ENCODE measurements at regions not wholly inside any gene's neighbourhood (a gene's known extent, or its start where the extent isn't known, plus 50 kb on each side); places are given as distances from the start of the nearest gene placed in this dataset.
"Not testable (repeated sequence)": the region's sequence is repeated elsewhere in the genome, so short reads cannot be mapped to it uniquely, and the experiment has no call there.

GRCh38 chr1:228796945-228797344 is 61.7 kb downstream of the RHOU start:
- not testable (repeated sequence) for H3K36me3 Mint-ChIP-seq; DNase-seq (ENCODE audit: low spot score in 2 of 2); H3K27ac Mint-ChIP-seq; ATAC-seq; H3K4me3 Mint-ChIP-seq; H3K9me3 Mint-ChIP-seq
- peaks cover 24% of the 10 kb centered on the region for H3K4me1 Mint-ChIP-seq

- ATAC-seq (no peak), DNase-seq (ENCODE audit: low spot score in 2 of 2) (no peak)
- Mint-ChIP-seq H3K9me3 (peaks cover 3% of the 10 kb centered on the region), H3K36me3 (no peaks in the 10 kb centered on the region), H3K4me1 (peaks cover 24% of the 10 kb centered on the region), H3K27ac (no peak overlapping the region), H3K4me3 (no peak overlapping the region)
These were observed 62.8 kb downstream of the RHOU start for GRCh38 chr1:228798035-228798434.

GRCh38 chr1:228798548-228798947 is 63.3 kb downstream of the RHOU start:
- Mint-ChIP-seq H3K36me3 (no peaks in the 10 kb centered on the region), H3K4me1 (peaks cover 24% of the 10 kb centered on the region), H3K9me3 (peaks cover 3% of the 10 kb centered on the region), H3K27ac (no peak overlapping the region), H3K4me3 (no peak overlapping the region)
- DNase-seq (ENCODE audit: low spot score in 2 of 2) (no peak), ATAC-seq (no peak)

- Mint-ChIP-seq H3K36me3 (no peaks in the 10 kb centered on the region), H3K27ac (no peak overlapping the region), H3K4me1 (peaks cover 32% of the 10 kb centered on the region), H3K4me3 (no peak overlapping the region), H3K9me3 (peaks cover 3% of the 10 kb centered on the region)
- DNase-seq (ENCODE audit: low spot score in 2 of 2) (no peak), ATAC-seq (no peak)
These were observed 64.6 kb downstream of the RHOU start for GRCh38 chr1:228799924-228800323.

GRCh38 chr1:228801068-228801467 is 65.8 kb downstream of the RHOU start:
- Mint-ChIP-seq H3K9me3 (peaks cover 3% of the 10 kb centered on the region), H3K27ac (no peak overlapping the region), H3K4me1 (peaks cover 35% of the 10 kb centered on the region), H3K4me3 (no peak overlapping the region), H3K36me3 (no peaks in the 10 kb centered on the region)
- ATAC-seq (no peak), DNase-seq (ENCODE audit: low spot score in 2 of 2) (no peak)

- Mint-ChIP-seq H3K9me3 (peaks cover 2% of the 10 kb centered on the region), H3K4me3 (no peak overlapping the region), H3K36me3 (no peaks in the 10 kb centered on the region), H3K27ac (no peak overlapping the region), H3K4me1 (peaks cover 28% of the 10 kb centered on the region)
- ATAC-seq: no peak
- no peak for DNase-seq (ENCODE audit: low spot score in 2 of 2)
These were observed 67.3 kb downstream of the RHOU start for GRCh38 chr1:228802386-228803220.

GRCh38 chr1:228803421-228803820 is 68.1 kb downstream of the RHOU start:
- H3K4me3 Mint-ChIP-seq: no peak overlapping the region
- no peak for ATAC-seq

GRCh38 chr1:228804173-228804572 is 68.9 kb downstream of the RHOU start:
- Mint-ChIP-seq H3K36me3 (no peaks in the 10 kb centered on the region), H3K9me3 (no peaks in the 10 kb centered on the region), H3K4me1 (peaks cover 24% of the 10 kb centered on the region), H3K4me3 (no peak overlapping the region), H3K27ac (peak overlapping the region; percentile 46)
- ATAC-seq (no peak), DNase-seq (ENCODE audit: low spot score in 2 of 2) (no peak)

More at GRCh38 chr1:228803421-228803820, 68.1 kb downstream of the RHOU start:
- H3K36me3 Mint-ChIP-seq: no peaks in the 10 kb centered on the region
- H3K4me1 Mint-ChIP-seq: peaks cover 21% of the 10 kb centered on the region
- no peak overlapping the region for H3K27ac Mint-ChIP-seq
- DNase-seq (ENCODE audit: low spot score in 2 of 2): no peak
- H3K9me3 Mint-ChIP-seq: no peaks in the 10 kb centered on the region

GRCh38 chr1:228804640-228805413 is 69.5 kb downstream of the RHOU start:
- peak in 1 of 2 donors; percentile 68 for DNase-seq (ENCODE audit: low spot score in 2 of 2)
- H3K4me3 Mint-ChIP-seq: peak overlapping the region; percentile 34
- H3K9me3 Mint-ChIP-seq: no peaks in the 10 kb centered on the region
- H3K27ac Mint-ChIP-seq: peak overlapping the region; percentile 46
- no peaks in the 10 kb centered on the region for H3K36me3 Mint-ChIP-seq
- peaks cover 30% of the 10 kb centered on the region for H3K4me1 Mint-ChIP-seq
- ATAC-seq: peak; percentile 91

GRCh38 chr1:228807904-228808605 is 72.8 kb downstream of the RHOU start:
- Mint-ChIP-seq H3K27ac (no peak overlapping the region), H3K4me1 (peaks cover 48% of the 10 kb centered on the region)

GRCh38 chr1:228809621-228810394 is 74.5 kb downstream of the RHOU start:
- H3K27ac Mint-ChIP-seq: peak overlapping the region; percentile 9
- H3K4me3 Mint-ChIP-seq: no peak overlapping the region
- DNase-seq (ENCODE audit: low spot score in 2 of 2): peak in 1 of 2 donors; percentile 39
- ATAC-seq: peak; percentile 50
- peaks cover 41% of the 10 kb centered on the region for H3K4me1 Mint-ChIP-seq
- H3K9me3 Mint-ChIP-seq: no peaks in the 10 kb centered on the region
- no peaks in the 10 kb centered on the region for H3K36me3 Mint-ChIP-seq

More at GRCh38 chr1:228807904-228808605, 72.8 kb downstream of the RHOU start:
- Mint-ChIP-seq H3K36me3 (no peaks in the 10 kb centered on the region), H3K4me3 (no peak overlapping the region), H3K9me3 (no peaks in the 10 kb centered on the region)
- no peak for ATAC-seq
- DNase-seq (ENCODE audit: low spot score in 2 of 2): peak in 1 of 2 donors; percentile 13

GRCh38 chr1:228810395-228810758 is 75.1 kb downstream of the RHOU start:
- H3K36me3 Mint-ChIP-seq: no peaks in the 10 kb centered on the region
- peak overlapping the region; percentile 9 for H3K27ac Mint-ChIP-seq
- H3K4me1 Mint-ChIP-seq: peaks cover 35% of the 10 kb centered on the region
- no peak overlapping the region for H3K4me3 Mint-ChIP-seq
- peak in 1 of 2 donors; percentile 40 for DNase-seq (ENCODE audit: low spot score in 2 of 2)
- ATAC-seq: no peak
- no peaks in the 10 kb centered on the region for H3K9me3 Mint-ChIP-seq

GRCh38 chr1:228810878-228811711 is 75.8 kb downstream of the RHOU start:
- Mint-ChIP-seq H3K4me3 (no peak overlapping the region), H3K9me3 (no peaks in the 10 kb centered on the region), H3K4me1 (peaks cover 30% of the 10 kb centered on the region), H3K27ac (no peak overlapping the region), H3K36me3 (no peaks in the 10 kb centered on the region)
- ATAC-seq: no peak
- peak in 1 of 2 donors; percentile 41 for DNase-seq (ENCODE audit: low spot score in 2 of 2)

GRCh38 chr1:228811712-228812305 is 76.5 kb downstream of the RHOU start:
- no peak overlapping the region for H3K27ac Mint-ChIP-seq
- ATAC-seq (no peak), DNase-seq (ENCODE audit: low spot score in 2 of 2) (peak in 1 of 2 donors; percentile 36)
- H3K36me3 Mint-ChIP-seq: no peaks in the 10 kb centered on the region
- H3K4me3 Mint-ChIP-seq: no peak overlapping the region
- H3K4me1 Mint-ChIP-seq: peaks cover 30% of the 10 kb centered on the region
- no peaks in the 10 kb centered on the region for H3K9me3 Mint-ChIP-seq

All from stimulated activated effector memory CD8-positive, alpha-beta T cell treated with anti-CD3 and anti-CD28 coated beads, Interleukin-12 subunit alpha, Interleukin-12 subunit beta, amount 100 ng/mL, for 72 hours (primary cell).